Loucy (cell line): ENCODE measurements at regions not wholly inside any gene's neighbourhood (a gene's known extent, or its start where the extent isn't known, plus 50 kb on each side); places are given as distances from the start of the nearest gene placed in this dataset.

Source experiments
- H2AFZ ChIP-seq: fragments of 200-600 bp; sonication (generic); 2 replicates; pipeline ENCODE4 v1.6.0; 2016; ENCODE audit warnings: antibody characterized with exemption, mild to moderate bottlenecking, low read length, moderate library complexity
- H3F3A ChIP-seq: fragments of 200-600 bp; 2 replicates; pipeline ENCODE4 v1.6.0; 2016; ENCODE audit warnings: antibody characterized with exemption, low read depth, mild to moderate bottlenecking
- H3K27me3 ChIP-seq: fragments of 200-600 bp; sonication (generic); 2 replicates; pipeline ENCODE4 v1.6.1; 2014; ENCODE audit warnings: low read length, mild to moderate bottlenecking; ENCODE audit not compliant: insufficient read depth, poor library complexity, severe bottlenecking
- H3K36me3 ChIP-seq: fragments of 200-600 bp; sonication (generic); 2 replicates; pipeline ENCODE4 v1.6.1; 2016; ENCODE audit warnings: low read length; ENCODE audit not compliant: insufficient read depth
- H3K4me1 ChIP-seq: fragments of 200-600 bp; sonication (generic); 2 replicates; pipeline ENCODE4 v1.5.1; 2014; ENCODE audit warnings: low read length, mild to moderate bottlenecking; ENCODE audit not compliant: insufficient read depth, poor library complexity, severe bottlenecking
- H3K4me2 ChIP-seq: fragments of 200-600 bp; sonication (generic); 2 replicates; pipeline ENCODE4 v1.6.0; 2014; ENCODE audit warnings: antibody characterized with exemption, low read length, low read depth, mild to moderate bottlenecking; ENCODE audit not compliant: poor library complexity, severe bottlenecking
- H3K4me3 ChIP-seq: fragments of 200-600 bp; sonication (generic); 2 replicates; pipeline ENCODE4 v1.5.1; 2014; ENCODE audit warnings: low read length, mild to moderate bottlenecking, mixed read lengths; ENCODE audit not compliant: poor library complexity, severe bottlenecking
- H3K79me2 ChIP-seq: fragments of 200-600 bp; sonication (generic); 2 replicates; pipeline ENCODE4 v1.6.1; 2014; ENCODE audit warnings: low read length; ENCODE audit not compliant: insufficient read depth
- H3K9ac ChIP-seq: fragments of 200-600 bp; sonication (generic); 2 replicates; pipeline ENCODE4 v1.6.0; 2014; ENCODE audit warnings: mild to moderate bottlenecking, low read depth, low read length, moderate library complexity; ENCODE audit not compliant: poor library complexity, severe bottlenecking
- H3K9me2 ChIP-seq: fragments of 200-600 bp; sonication (generic); replicated peaks from 2 replicates; pipeline ENCODE4 v1.6.1; 2016; ENCODE audit warnings: low read depth, low read length, mixed read lengths
- H3K9me3 ChIP-seq: fragments of 200-600 bp; sonication (generic); 2 replicates; pipeline ENCODE4 v1.6.1; 2014; ENCODE audit warnings: mild to moderate bottlenecking, antibody characterized with exemption, low read length, low read depth; ENCODE audit not compliant: insufficient read depth
- H4K20me1 ChIP-seq: fragments of 200-600 bp; sonication (generic); 2 replicates; pipeline ENCODE4 v1.6.0; 2014; ENCODE audit warnings: antibody characterized with exemption, low read length, mild to moderate bottlenecking; ENCODE audit not compliant: insufficient read depth, poor library complexity, severe bottlenecking
- EZH2phosphoT487 ChIP-seq: fragments of 200-600 bp; IDR thresholded peaks from 2 replicates; pipeline ENCODE4 v1.6.1; 2018; ENCODE audit warnings: antibody characterized with exemption, mild to moderate bottlenecking, moderate library complexity, borderline replicate concordance
- TF ChIP-seq, protein P1 (sequence below): fragments of 200-600 bp; sonication (generic); conservative IDR thresholded peaks from 2 replicates; pipeline ENCODE4 v1.5.1; 2014; ENCODE audit warnings: mild to moderate bottlenecking, antibody characterized with exemption, low read length

DNA sequence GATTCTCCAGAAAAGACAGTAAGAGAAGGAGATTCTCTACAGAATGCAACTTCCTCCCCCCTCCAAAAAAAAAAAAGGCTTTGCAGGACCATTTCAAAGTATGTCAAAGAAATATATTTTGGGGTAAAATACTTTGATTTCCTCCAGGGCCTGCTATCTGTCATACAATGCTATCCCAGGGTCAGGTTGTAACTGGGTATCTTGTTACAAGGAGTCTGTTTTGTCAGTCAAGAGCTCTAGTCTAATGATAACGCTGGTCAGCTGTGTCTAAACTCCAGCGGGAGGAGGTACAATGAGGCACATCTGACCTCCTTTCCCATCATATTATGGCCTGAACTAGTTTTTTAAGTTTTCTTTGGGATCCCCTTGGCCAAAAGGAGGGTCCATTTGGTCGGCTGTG, 408.4 kb upstream of the CDH5 start:
- no peak for TF ChIP-seq EZH2phosphoT487
- TF ChIP-seq, protein P1, sequence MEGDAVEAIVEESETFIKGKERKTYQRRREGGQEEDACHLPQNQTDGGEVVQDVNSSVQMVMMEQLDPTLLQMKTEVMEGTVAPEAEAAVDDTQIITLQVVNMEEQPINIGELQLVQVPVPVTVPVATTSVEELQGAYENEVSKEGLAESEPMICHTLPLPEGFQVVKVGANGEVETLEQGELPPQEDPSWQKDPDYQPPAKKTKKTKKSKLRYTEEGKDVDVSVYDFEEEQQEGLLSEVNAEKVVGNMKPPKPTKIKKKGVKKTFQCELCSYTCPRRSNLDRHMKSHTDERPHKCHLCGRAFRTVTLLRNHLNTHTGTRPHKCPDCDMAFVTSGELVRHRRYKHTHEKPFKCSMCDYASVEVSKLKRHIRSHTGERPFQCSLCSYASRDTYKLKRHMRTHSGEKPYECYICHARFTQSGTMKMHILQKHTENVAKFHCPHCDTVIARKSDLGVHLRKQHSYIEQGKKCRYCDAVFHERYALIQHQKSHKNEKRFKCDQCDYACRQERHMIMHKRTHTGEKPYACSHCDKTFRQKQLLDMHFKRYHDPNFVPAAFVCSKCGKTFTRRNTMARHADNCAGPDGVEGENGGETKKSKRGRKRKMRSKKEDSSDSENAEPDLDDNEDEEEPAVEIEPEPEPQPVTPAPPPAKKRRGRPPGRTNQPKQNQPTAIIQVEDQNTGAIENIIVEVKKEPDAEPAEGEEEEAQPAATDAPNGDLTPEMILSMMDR: no peak
- H3K4me2 ChIP-seq: no peak overlapping the region
- H3K9ac ChIP-seq: no peak overlapping the region
- H4K20me1 ChIP-seq: no peaks in the 10 kb centered on the region
- H3K9me3 ChIP-seq: no peaks in the 10 kb centered on the region
- no peaks in the 10 kb centered on the region for H3K36me3 ChIP-seq
- H3K79me2 ChIP-seq: no peaks in the 10 kb centered on the region
- no peaks in the 10 kb centered on the region for H3K9me2 ChIP-seq
- H3K4me3 ChIP-seq: no peak overlapping the region
- H2AFZ ChIP-seq: no peak overlapping the region
- H3F3A ChIP-seq: no peaks in the 10 kb centered on the region
- H3K27me3 ChIP-seq: no peaks in the 10 kb centered on the region
- H3K4me1 ChIP-seq: no peaks in the 10 kb centered on the region

DNA sequence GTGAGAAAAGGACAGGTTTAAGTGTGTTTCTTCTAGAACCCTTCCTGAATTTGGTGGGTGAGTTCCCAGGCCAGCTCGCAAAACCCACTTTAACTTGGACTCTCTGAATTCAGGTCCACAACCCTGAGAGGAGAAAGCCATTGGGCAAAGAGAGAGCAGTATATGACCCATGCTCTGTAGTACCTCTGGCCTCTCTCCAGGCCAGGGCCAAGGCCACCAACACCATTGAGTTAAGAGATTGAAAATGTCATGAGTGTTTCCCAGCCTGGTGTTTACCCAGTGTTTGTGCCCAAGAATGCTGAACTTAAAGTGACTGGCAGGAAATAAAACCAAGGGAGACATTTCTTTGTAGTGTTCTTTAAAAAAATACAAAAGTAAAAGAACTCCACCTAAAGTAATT, 410.4 kb upstream of the CDH5 start:
- no peaks in the 10 kb centered on the region for H3K9me2 ChIP-seq
- H3K9ac ChIP-seq: no peak overlapping the region
- no peaks in the 10 kb centered on the region for H3F3A ChIP-seq
- H3K36me3 ChIP-seq: no peaks in the 10 kb centered on the region
- TF ChIP-seq, protein P1: no peak
- H4K20me1 ChIP-seq: no peaks in the 10 kb centered on the region
- H3K4me2 ChIP-seq: no peak overlapping the region
- no peak overlapping the region for H3K4me3 ChIP-seq
- no peaks in the 10 kb centered on the region for H3K4me1 ChIP-seq
- no peaks in the 10 kb centered on the region for H3K9me3 ChIP-seq
- H2AFZ ChIP-seq: no peak overlapping the region
- no peaks in the 10 kb centered on the region for H3K79me2 ChIP-seq
- H3K27me3 ChIP-seq: no peaks in the 10 kb centered on the region

DNA sequence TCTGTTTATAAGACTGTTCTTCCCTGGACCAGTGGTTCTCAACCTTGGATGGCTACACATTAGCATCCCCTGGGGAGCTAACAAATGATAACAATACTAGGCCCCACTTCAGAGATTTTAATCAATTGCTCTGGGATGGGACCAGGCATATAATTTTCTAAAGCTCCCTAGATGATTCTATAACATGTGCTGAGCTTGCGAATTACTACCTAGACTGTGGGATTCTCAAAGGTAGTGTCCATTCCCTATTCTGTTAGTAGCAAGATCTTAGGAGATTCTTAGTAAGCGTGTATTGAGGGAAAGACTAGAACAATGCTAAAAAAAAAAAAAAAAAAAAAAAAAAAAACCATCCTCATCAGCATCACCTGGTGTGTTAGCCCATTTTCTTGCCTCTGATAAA, 412.0 kb upstream of the CDH5 start:
- TF ChIP-seq, protein P1: no peak
- no peak for TF ChIP-seq EZH2phosphoT487
- no peaks in the 10 kb centered on the region for H3K4me1 ChIP-seq
- H3K79me2 ChIP-seq: no peaks in the 10 kb centered on the region
- H3F3A ChIP-seq: no peaks in the 10 kb centered on the region
- H3K9me3 ChIP-seq: no peaks in the 10 kb centered on the region
- no peaks in the 10 kb centered on the region for H4K20me1 ChIP-seq
- no peak overlapping the region for H3K9ac ChIP-seq
- no peaks in the 10 kb centered on the region for H3K36me3 ChIP-seq
- no peaks in the 10 kb centered on the region for H3K9me2 ChIP-seq
- no peak overlapping the region for H3K4me3 ChIP-seq
- no peak overlapping the region for H3K4me2 ChIP-seq
- H3K27me3 ChIP-seq: no peaks in the 10 kb centered on the region
- H2AFZ ChIP-seq: no peak overlapping the region
